ENCODE measurements at regions not wholly inside any gene's neighbourhood (a gene's known extent, or its start where the extent isn't known, plus 50 kb on each side); places are given as distances from the start of the nearest gene placed in this dataset.

- no peak for TF ChIP-seq CTCF (IDR thresholded peaks at IDR 0.05; ENCODE audit: control extremely low read depth, extremely low read depth, low read depth, missing control alignments)
- no peak for DNase-seq (ENCODE audit: extremely low spot score)
- ChIA-PET POLR2A (no interaction called here), CTCF (interaction anchor here (1.7 to 1.8 kb wide), 2 partner anchors 12 to 21 kb away, joined by 5 to 10 read pairs; no protein-coding TSS in a partner anchor)
These were observed 237.9 kb upstream of the CLINT1 start for GRCh38 chr5:158096835-158097234.

- CTCF ChIA-PET: interaction anchor here (1.3 to 2.1 kb wide), 4 partner anchors 11 to 1020 kb away, joined by 3 to 11 read pairs (median 5); no protein-coding TSS in a partner anchor
- no peak for DNase-seq (ENCODE audit: extremely low spot score)
- no peak for TF ChIP-seq CTCF (IDR thresholded peaks at IDR 0.05; ENCODE audit: control extremely low read depth, extremely low read depth, low read depth, missing control alignments)
- POLR2A ChIA-PET: no interaction called here
These were observed 227.9 kb upstream of the CLINT1 start for GRCh38 chr5:158086856-158087255.

- no peak for DNase-seq (ENCODE audit: extremely low spot score)
- CTCF ChIA-PET: interaction anchor here (0.8 to 2.4 kb wide), 9 partner anchors 8 to 1073 kb away, joined by 3 to 27 read pairs (median 4); no protein-coding TSS in a partner anchor
These were observed 225.3 kb upstream of the CLINT1 start for GRCh38 chr5:158084292-158084691.

GRCh38 chr5:158082696-158083287, 223.8 kb upstream of the CLINT1 start:
- no peak for DNase-seq (ENCODE audit: extremely low spot score)
- ChIA-PET CTCF (interaction anchor here (1.3 to 2.4 kb wide), 3 partner anchors 8 to 92 kb away, joined by 4 to 27 read pairs (median 4); no protein-coding TSS in a partner anchor), POLR2A (no interaction called here)
- no peak for TF ChIP-seq CTCF (IDR thresholded peaks at IDR 0.05; ENCODE audit: control extremely low read depth, extremely low read depth, low read depth, missing control alignments)

More at GRCh38 chr5:158084292-158084691, 225.3 kb upstream of the CLINT1 start:
- POLR2A ChIA-PET: no interaction called here
- no peak for TF ChIP-seq CTCF (IDR thresholded peaks at IDR 0.05; ENCODE audit: control extremely low read depth, extremely low read depth, low read depth, missing control alignments)

- DNase-seq (ENCODE audit: extremely low spot score): no peak
- POLR2A ChIA-PET: no interaction called here
- TF ChIP-seq CTCF (IDR thresholded peaks at IDR 0.05; ENCODE audit: control extremely low read depth, extremely low read depth, low read depth, missing control alignments): no peak
- CTCF ChIA-PET: interaction anchor here (1.0 to 2.0 kb wide), 4 partner anchors 9 to 1052 kb away, joined by 3 to 5 read pairs (median 4); no protein-coding TSS in a partner anchor
These were observed 221.2 kb upstream of the CLINT1 start for GRCh38 chr5:158080112-158080511.

- TF ChIP-seq CTCF (IDR thresholded peaks at IDR 0.05; ENCODE audit: control extremely low read depth, extremely low read depth, low read depth, missing control alignments): no peak
- CTCF ChIA-PET: interaction anchor here (2.0 kb wide), 1 partner anchor 8 kb away, joined by 5 read pairs; no protein-coding TSS in a partner anchor
- POLR2A ChIA-PET: no interaction called here
- no peak for DNase-seq (ENCODE audit: extremely low spot score)
These were observed 220.2 kb upstream of the CLINT1 start for GRCh38 chr5:158079097-158079496.
